Ishikawa (cell line): ENCODE measurements at regions not wholly inside any gene's neighbourhood (a gene's known extent, or its start where the extent isn't known, plus 50 kb on each side); places are given as distances from the start of the nearest gene placed in this dataset.

Experiments used
- CEBPB ChIP-seq: IDR thresholded peaks from 2 replicates; pipeline ENCODE4 v1.6.1; 2012
- CREB1 ChIP-seq: IDR thresholded peaks from 2 replicates; pipeline ENCODE4 v1.6.1; 2012; ENCODE audit warnings: low read depth
- EGR1 ChIP-seq: IDR thresholded peaks from 2 replicates; pipeline ENCODE4 v1.6.1; 2012
- EP300 ChIP-seq: IDR thresholded peaks from 2 replicates; pipeline ENCODE4 v1.6.1; 2012; ENCODE audit warnings: borderline replicate concordance
- FOXM1 ChIP-seq: IDR thresholded peaks from 2 replicates; pipeline ENCODE4 v1.6.1; 2012; ENCODE audit warnings: low read depth, borderline replicate concordance
- NFIC ChIP-seq: IDR thresholded peaks from 2 replicates; pipeline ENCODE4 v1.6.1; 2012
- RAD21 ChIP-seq: IDR thresholded peaks from 2 replicates; pipeline ENCODE4 v1.6.1; 2012; ENCODE audit warnings: low read depth
- TAF1 ChIP-seq: IDR thresholded peaks from 2 replicates; pipeline ENCODE4 v1.6.1; 2012; ENCODE audit warnings: low read depth, mild to moderate bottlenecking
- TCF12 ChIP-seq: IDR thresholded peaks from 2 replicates; pipeline ENCODE4 v1.6.1; 2012; ENCODE audit warnings: low read depth
- TEAD4 ChIP-seq: IDR thresholded peaks from 2 replicates; pipeline ENCODE4 v1.6.1; 2012
- USF1 ChIP-seq: IDR thresholded peaks from 2 replicates; pipeline ENCODE4 v1.6.1; 2012
- YY1 ChIP-seq: IDR thresholded peaks from 2 replicates; pipeline ENCODE4 v1.6.1; 2012; ENCODE audit warnings: low read depth
- ZBTB7A ChIP-seq: IDR thresholded peaks from 2 replicates; pipeline ENCODE4 v1.6.1; 2012; ENCODE audit warnings: low read depth
- TF ChIP-seq, protein P1 (sequence below): IDR thresholded peaks from 2 replicates; pipeline ENCODE4 v1.6.1; 2012; ENCODE audit warnings: low read depth, mild to moderate bottlenecking
- TF ChIP-seq, protein P2 (sequence below): IDR thresholded peaks from 2 replicates; pipeline ENCODE4 v1.6.1; 2012

DNA sequence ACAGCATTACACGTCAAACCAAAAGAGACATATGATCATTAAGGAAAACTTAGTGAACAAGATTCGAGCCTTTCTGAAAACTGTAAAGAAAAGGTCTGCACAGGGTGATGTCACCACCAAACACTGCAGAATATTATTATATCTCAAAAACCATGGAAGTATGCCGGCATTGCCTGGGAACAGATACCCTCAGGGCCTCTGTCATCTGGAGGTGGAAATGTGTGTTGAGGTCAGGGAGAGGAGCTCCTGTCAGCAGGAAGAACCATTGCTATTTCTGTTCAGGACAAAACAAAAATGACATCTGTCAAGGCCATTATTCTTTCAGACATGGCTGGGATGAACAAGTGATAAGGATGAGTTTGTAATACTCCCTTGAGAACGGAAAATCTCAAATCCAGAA is 365.9 kb upstream of the TRIB2 start:
- no peak for TF ChIP-seq EP300
- TF ChIP-seq TCF12 = no peak
- TF ChIP-seq, protein P1, sequence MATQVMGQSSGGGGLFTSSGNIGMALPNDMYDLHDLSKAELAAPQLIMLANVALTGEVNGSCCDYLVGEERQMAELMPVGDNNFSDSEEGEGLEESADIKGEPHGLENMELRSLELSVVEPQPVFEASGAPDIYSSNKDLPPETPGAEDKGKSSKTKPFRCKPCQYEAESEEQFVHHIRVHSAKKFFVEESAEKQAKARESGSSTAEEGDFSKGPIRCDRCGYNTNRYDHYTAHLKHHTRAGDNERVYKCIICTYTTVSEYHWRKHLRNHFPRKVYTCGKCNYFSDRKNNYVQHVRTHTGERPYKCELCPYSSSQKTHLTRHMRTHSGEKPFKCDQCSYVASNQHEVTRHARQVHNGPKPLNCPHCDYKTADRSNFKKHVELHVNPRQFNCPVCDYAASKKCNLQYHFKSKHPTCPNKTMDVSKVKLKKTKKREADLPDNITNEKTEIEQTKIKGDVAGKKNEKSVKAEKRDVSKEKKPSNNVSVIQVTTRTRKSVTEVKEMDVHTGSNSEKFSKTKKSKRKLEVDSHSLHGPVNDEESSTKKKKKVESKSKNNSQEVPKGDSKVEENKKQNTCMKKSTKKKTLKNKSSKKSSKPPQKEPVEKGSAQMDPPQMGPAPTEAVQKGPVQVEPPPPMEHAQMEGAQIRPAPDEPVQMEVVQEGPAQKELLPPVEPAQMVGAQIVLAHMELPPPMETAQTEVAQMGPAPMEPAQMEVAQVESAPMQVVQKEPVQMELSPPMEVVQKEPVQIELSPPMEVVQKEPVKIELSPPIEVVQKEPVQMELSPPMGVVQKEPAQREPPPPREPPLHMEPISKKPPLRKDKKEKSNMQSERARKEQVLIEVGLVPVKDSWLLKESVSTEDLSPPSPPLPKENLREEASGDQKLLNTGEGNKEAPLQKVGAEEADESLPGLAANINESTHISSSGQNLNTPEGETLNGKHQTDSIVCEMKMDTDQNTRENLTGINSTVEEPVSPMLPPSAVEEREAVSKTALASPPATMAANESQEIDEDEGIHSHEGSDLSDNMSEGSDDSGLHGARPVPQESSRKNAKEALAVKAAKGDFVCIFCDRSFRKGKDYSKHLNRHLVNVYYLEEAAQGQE = no peak

DNA sequence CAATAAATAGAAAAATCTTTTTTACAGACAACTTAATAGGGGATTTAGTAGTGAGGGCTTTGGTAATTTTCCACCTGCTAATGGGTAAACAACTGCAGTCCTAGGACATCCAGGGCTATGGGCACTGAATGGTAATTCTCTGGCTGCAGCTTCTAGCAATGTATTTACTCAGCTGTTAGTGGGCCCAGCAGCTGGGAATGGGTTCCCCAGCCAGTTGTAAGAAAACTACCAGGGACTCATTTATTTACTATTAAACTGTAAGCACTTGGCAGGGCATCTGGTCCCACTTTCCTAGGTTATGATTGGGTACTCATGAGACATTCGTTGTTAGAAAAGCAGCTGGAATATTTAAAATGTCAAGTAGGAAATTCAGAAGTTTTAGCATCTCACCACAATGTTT is 363.8 kb upstream of the TRIB2 start:
- TF ChIP-seq USF1 = no peak
- no peak for TF ChIP-seq CREB1
- TF ChIP-seq YY1 = no peak
- no peak for TF ChIP-seq RAD21
- no peak for TF ChIP-seq TEAD4
- TF ChIP-seq, protein P2, sequence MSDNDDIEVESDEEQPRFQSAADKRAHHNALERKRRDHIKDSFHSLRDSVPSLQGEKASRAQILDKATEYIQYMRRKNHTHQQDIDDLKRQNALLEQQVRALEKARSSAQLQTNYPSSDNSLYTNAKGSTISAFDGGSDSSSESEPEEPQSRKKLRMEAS = no peak
- no peak for TF ChIP-seq EP300
- no peak for TF ChIP-seq EGR1

- no peak for TF ChIP-seq RAD21
These were observed 355.2 kb upstream of the TRIB2 start for GRCh38 chr2:12361506-12361905.

DNA sequence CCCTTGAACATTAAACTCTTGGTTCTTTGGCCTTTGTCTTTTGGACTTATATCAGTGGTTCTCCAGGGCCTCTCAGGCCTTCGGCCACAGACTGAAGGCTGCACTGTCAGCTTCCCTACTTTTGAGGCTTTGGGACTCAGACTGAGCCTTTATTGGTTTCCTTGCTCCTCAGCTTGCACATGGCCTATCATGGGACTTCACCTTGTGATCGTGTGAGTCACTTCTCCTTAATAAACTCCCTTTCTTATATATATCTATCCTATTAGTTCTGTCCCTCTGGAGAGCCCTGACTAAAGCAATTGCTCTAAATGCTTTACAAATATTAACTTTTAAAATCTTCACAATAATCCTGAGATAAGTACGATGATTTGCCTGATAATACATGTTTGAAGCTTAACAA is 353.6 kb upstream of the TRIB2 start:
- TF ChIP-seq, protein P1 = no peak
- no peak for TF ChIP-seq ZBTB7A
- TF ChIP-seq NFIC = no peak
- TF ChIP-seq, protein P2 = no peak
- TF ChIP-seq TCF12 = no peak
- TF ChIP-seq CEBPB = no peak
- TF ChIP-seq USF1 = no peak
- TF ChIP-seq TAF1 = no peak
- no peak for TF ChIP-seq YY1
- TF ChIP-seq EP300 = no peak
- no peak for TF ChIP-seq EGR1
- TF ChIP-seq FOXM1 = no peak
- TF ChIP-seq CREB1 = no peak
- no peak for TF ChIP-seq TEAD4
- no peak for TF ChIP-seq RAD21

DNA sequence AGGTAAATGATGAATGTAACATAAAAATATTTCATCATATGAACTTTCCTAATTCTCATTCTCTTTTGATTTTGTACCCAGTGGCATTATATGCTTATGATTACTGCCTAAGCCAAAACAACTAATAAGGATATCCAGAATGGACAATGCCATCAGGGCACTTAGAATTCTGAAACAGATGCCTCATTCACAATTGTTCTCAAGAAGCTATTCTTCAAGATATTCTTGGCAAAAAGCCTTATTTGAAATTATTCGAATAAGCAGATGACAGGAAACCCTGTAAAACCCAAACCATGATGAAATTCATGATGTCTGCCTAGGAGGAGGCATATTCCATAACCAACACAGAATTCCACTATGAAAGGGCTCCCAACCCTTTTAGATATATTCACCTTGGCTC is 353.2 kb upstream of the TRIB2 start:
- TF ChIP-seq RAD21 = no peak
- TF ChIP-seq CEBPB = no peak
- no peak for TF ChIP-seq NFIC
- no peak for TF ChIP-seq FOXM1
- no peak for TF ChIP-seq TEAD4
- TF ChIP-seq, protein P1 = no peak
- TF ChIP-seq USF1 = no peak
- no peak for TF ChIP-seq EGR1
- TF ChIP-seq, protein P2 = no peak
- no peak for TF ChIP-seq ZBTB7A
- no peak for TF ChIP-seq EP300
- TF ChIP-seq TAF1 = no peak
- no peak for TF ChIP-seq TCF12
- no peak for TF ChIP-seq CREB1
